Urinary bladder (tissue), 3 donors: ENCODE measurements at regions not wholly inside any gene's neighbourhood (a gene's known extent, or its start where the extent isn't known, plus 50 kb on each side); places are given as distances from the start of the nearest gene placed in this dataset.

Experiments
- DNase-seq: peaks from one replicate; pipeline ENCODE4 v3.0.0-alpha.2; 2015; ENCODE audit errors: extremely low spot score
- H3K27ac ChIP-seq: one replicate; pipeline ENCODE4 v1.5.1; 2013; ENCODE audit warnings: low read depth, mild to moderate bottlenecking, moderate library complexity
- H3K36me3 ChIP-seq: one replicate; pipeline ENCODE4 v1.6.1; 2013; ENCODE audit warnings: mild to moderate bottlenecking, moderate library complexity; ENCODE audit not compliant: insufficient read depth
- H3K4me1 ChIP-seq: one replicate; pipeline ENCODE4 v1.6.1; 2013; ENCODE audit warnings: mild to moderate bottlenecking, moderate library complexity; ENCODE audit not compliant: insufficient read depth
- H3K4me3 ChIP-seq: one replicate; pipeline ENCODE4 v1.5.1; 2013; ENCODE audit warnings: low read depth, low read length
- WGBS: extraction: QIAGEN DNeasy Blood & Tissue Kit; methylation state at CpG from one replicate; pipeline ENCODE4 v1.1.7; 2013; 5-methylcytosine and 5-hydroxymethylcytosine counted together
- donor health status: healthy with polysubstance abuse.
- donor health status: healthy.

- WGBS, result 96% methylated on average over 2 of the region's 2 CpGs
- Histone ChIP-seq H3K36me3 (no peaks in the 10 kb centered on the region), H3K4me3 (no peak overlapping the region), H3K27ac (no peak overlapping the region), H3K4me1 (no peaks in the 10 kb centered on the region)
- no peak for DNase-seq
Observed at GRCh38 chr2:207279520-207279919, 113.8 kb upstream of the KLF7 start.

DNA sequence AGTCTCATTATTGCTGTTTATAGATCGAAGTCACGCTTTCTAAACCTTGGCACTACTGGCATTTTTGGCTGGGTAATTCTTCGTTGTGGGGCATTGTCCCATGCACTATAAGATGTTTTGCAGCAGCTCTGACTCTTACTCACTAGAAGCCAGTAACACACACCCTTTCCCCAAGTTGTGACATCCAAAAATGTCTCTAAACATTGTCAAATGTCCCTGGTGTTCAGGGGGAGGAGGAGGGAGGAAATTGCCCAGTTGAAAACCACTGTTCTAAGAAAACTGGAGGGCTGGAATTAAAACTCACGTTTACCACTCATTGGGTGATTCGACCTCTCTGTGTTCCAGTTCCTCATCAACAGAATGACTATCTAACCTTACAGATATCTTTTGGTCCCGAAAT, 115.7 kb upstream of the KLF7 start:
- Histone ChIP-seq H3K4me3 (no peak overlapping the region), H3K4me1 (no peaks in the 10 kb centered on the region), H3K36me3 (no peaks in the 10 kb centered on the region), H3K27ac (no peak overlapping the region)
- WGBS, result 87% methylated on average over 6 of the region's 6 CpGs
- no peak for DNase-seq

- DNase-seq, result no peak
- H3K27ac ChIP-seq, result no peak overlapping the region
Observed at GRCh38 chr2:207282916-207283315, 117.2 kb upstream of the KLF7 start.

DNA sequence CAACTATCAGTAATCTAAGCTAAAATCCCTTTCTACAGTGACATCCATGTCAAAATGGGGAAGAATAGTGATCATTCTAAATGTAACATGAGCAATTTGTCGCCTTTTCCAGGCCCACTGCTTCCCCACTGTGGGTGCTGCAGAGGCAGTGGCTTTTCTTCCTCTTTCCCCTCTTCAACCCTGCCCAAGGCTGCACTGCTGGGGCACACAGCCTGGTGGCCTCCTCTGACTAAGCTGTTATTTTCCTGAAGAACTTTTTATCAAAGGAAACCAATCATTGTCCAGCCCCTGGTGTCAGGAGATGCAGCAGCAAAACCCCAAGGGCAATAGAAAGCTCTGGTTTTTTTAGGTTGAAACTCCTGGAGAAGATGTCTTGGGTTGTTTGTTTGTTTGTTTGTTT, 117.6 kb upstream of the KLF7 start:
- no peak for DNase-seq
- no peak overlapping the region for H3K4me3 ChIP-seq
- no peaks in the 10 kb centered on the region for H3K36me3 ChIP-seq
- no peak overlapping the region for H3K27ac ChIP-seq
- WGBS, result 77% methylated on average over 1 of the region's 1 CpG
- no peaks in the 10 kb centered on the region for H3K4me1 ChIP-seq

More at GRCh38 chr2:207282916-207283315, 117.2 kb upstream of the KLF7 start:
- no peak overlapping the region for H3K4me3 ChIP-seq
- H3K4me1 ChIP-seq, result no peaks in the 10 kb centered on the region
- no peaks in the 10 kb centered on the region for H3K36me3 ChIP-seq

DNA sequence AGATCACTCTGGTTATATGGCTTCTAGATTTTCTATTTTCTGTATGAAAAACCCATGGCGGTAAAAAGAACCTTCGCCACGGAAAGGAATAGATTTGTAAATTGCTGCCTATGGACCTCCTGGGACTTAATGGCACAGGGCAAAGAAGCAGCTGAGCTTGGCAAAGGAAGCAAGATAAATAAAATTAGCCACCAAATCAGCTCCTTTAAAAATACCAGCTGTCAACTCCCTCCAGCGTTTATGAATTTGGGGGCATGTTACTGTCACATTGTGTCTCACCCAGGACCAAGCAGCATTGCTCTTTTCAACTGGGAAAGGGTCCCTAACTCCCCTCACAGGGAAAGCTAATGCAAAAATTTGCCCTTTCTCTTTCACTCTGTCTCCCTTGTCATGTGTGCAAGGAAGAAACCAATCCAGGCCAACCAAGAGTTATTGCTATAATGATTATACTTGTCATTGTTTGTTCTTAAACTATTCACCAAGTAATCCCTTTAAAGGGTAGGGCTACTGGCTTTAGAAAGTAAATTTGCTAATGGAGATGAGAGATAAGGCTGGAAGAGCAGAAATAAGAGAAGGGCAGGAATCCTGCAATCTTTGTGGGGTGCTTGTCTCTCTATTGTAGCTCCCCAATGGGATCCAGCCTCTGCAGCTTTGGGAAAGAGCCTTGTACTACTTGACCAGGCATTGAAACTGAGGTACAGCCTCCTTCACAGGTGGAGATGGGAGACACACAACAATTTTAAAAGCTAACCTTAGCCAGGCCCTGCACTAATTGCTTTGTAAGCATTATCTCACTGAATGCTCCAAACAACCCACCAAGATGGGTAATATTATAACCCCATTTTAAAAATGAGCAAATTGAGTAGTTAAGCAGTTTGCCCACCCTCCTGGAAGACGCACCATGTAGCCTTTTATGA, 119.1 kb upstream of the KLF7 start:
- 74% methylated on average over 5 of the region's 5 CpGs for WGBS

GRCh38 chr2:207285473-207285815, 119.7 kb upstream of the KLF7 start:
- no peak overlapping the region for H3K27ac ChIP-seq
- H3K4me3 ChIP-seq, result no peak overlapping the region
- WGBS, result 49% methylated on average over 3 of the region's 3 CpGs
- no peak for DNase-seq
- H3K36me3 ChIP-seq, result no peaks in the 10 kb centered on the region
- H3K4me1 ChIP-seq, result no peaks in the 10 kb centered on the region

More for the DNA sequence above, 119.1 kb upstream of the KLF7 start:
- Histone ChIP-seq H3K4me3 (no peak overlapping the region), H3K4me1 (no peaks in the 10 kb centered on the region), H3K36me3 (no peaks in the 10 kb centered on the region), H3K27ac (no peak overlapping the region)
- DNase-seq, result no peak

DNA sequence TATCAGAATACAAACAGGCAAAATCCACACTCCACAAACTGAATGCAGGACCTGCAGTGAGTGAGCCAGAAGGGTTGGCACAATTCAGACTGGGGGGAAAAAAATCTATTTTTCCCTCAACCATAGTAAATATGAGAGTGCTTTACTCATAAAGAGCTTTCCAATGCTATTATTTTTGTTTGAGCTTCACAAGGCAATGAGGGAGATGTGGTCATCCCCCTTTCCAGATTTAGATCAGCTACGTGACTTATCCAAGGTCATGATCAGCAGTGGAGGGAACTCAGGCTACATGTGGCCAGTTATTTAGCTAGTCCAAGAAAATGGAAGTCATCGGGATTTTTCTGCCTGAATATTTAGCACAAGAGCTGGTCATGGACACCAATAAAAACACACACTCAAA, 120.4 kb upstream of the KLF7 start:
- Histone ChIP-seq H3K4me1 (no peaks in the 10 kb centered on the region), H3K36me3 (no peaks in the 10 kb centered on the region), H3K4me3 (no peak overlapping the region), H3K27ac (no peak overlapping the region)
- 74% methylated on average over 2 of the region's 2 CpGs for WGBS
- no peak for DNase-seq

- Histone ChIP-seq H3K27ac (no peak overlapping the region), H3K36me3 (no peaks in the 10 kb centered on the region), H3K4me3 (no peak overlapping the region), H3K4me1 (no peaks in the 10 kb centered on the region)
- WGBS, result 69% methylated on average over 4 of the region's 4 CpGs
- DNase-seq, result no peak
Observed at GRCh38 chr2:207288628-207289027, 122.9 kb upstream of the KLF7 start.

GRCh38 chr2:207289295-207290018, 123.7 kb upstream of the KLF7 start:
- Histone ChIP-seq H3K4me1 (no peaks in the 10 kb centered on the region), H3K27ac (no peak overlapping the region), H3K36me3 (no peaks in the 10 kb centered on the region), H3K4me3 (no peak overlapping the region)
- DNase-seq, result no peak
- WGBS, result 51% methylated on average over 2 of the region's 2 CpGs

GRCh38 chr2:207290833-207291624, 125.3 kb upstream of the KLF7 start:
- Histone ChIP-seq H3K36me3 (no peaks in the 10 kb centered on the region), H3K27ac (no peak overlapping the region), H3K4me3 (no peak overlapping the region), H3K4me1 (no peaks in the 10 kb centered on the region)
- no peak for DNase-seq
- 89% methylated on average over 5 of the region's 5 CpGs for WGBS

- no peak overlapping the region for H3K4me3 ChIP-seq
- no peak overlapping the region for H3K27ac ChIP-seq
- no peaks in the 10 kb centered on the region for H3K36me3 ChIP-seq
- WGBS, result 89% methylated on average over 5 of the region's 5 CpGs
- no peaks in the 10 kb centered on the region for H3K4me1 ChIP-seq
- DNase-seq, result no peak
Observed at GRCh38 chr2:207291625-207292252, 126.0 kb upstream of the KLF7 start.

- Histone ChIP-seq H3K36me3 (no peaks in the 10 kb centered on the region), H3K4me1 (no peaks in the 10 kb centered on the region), H3K27ac (no peak overlapping the region), H3K4me3 (no peak overlapping the region)
- WGBS, result 69% methylated on average over 3 of the region's 3 CpGs
- DNase-seq, result no peak
Observed at GRCh38 chr2:207296265-207296948, 130.7 kb upstream of the KLF7 start.

DNA sequence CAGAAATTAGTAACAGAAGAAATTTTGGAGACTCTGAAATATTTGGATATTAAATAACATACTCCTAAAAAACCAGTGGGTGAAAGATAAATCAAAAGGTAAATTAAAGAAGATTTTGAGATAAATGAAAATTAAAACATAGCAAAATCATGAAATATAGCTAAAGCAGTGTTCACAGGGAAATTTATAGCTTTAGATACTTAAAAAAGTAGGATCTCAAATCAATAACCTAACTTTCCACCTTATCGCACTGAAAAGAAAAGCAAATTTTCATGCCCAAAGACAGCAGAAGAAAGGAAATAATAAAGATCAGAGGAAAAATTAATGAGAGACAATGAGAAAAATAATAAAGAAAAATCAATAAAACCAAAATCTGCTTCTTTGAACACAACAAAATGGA, 135.1 kb upstream of the KLF7 start:
- no peaks in the 10 kb centered on the region for H3K4me1 ChIP-seq
- H3K36me3 ChIP-seq, result no peaks in the 10 kb centered on the region
- no peak overlapping the region for H3K27ac ChIP-seq
- H3K4me3 ChIP-seq, result no peak overlapping the region
- no peak for DNase-seq
- WGBS, result 98% methylated on average over 1 of the region's 1 CpG
